GM12875 (cell line): ENCODE measurements at regions not wholly inside any gene's neighbourhood (a gene's known extent, or its start where the extent isn't known, plus 50 kb on each side); places are given as distances from the start of the nearest gene placed in this dataset.

Source experiments
- H3K4me3 ChIP-seq: one replicate; pipeline ENCODE4 v1.5.1; 2011; ENCODE audit warnings: low read depth, low read length, control low read depth
- CTCF ChIP-seq: IDR thresholded peaks from 2 replicates; pipeline ENCODE4 v1.5.1; 2011; ENCODE audit warnings: low read depth, mild to moderate bottlenecking, control low read depth, inconsistent platforms, low read length, moderate library complexity, borderline replicate concordance; ENCODE audit not compliant: insufficient read depth

GRCh38 chr1:163538667-163539066 is 216.9 kb downstream of the NUF2 start:
- TF ChIP-seq CTCF = no peak
- H3K4me3 ChIP-seq = no peak overlapping the region

- no peak for TF ChIP-seq CTCF
- no peak overlapping the region for H3K4me3 ChIP-seq
These were observed 219.0 kb downstream of the NUF2 start for GRCh38 chr1:163540727-163541126.

GRCh38 chr1:163544441-163544840 is 222.7 kb downstream of the NUF2 start:
- H3K4me3 ChIP-seq = no peak overlapping the region
- no peak for TF ChIP-seq CTCF

GRCh38 chr1:163558162-163558561 is 236.4 kb downstream of the NUF2 start:
- TF ChIP-seq CTCF = no peak
- no peak overlapping the region for H3K4me3 ChIP-seq

- H3K4me3 ChIP-seq = no peak overlapping the region
- no peak for TF ChIP-seq CTCF
These were observed 240.0 kb downstream of the NUF2 start for GRCh38 chr1:163561580-163562295.

- no peak for TF ChIP-seq CTCF
- no peak overlapping the region for H3K4me3 ChIP-seq
These were observed 240.6 kb downstream of the NUF2 start for GRCh38 chr1:163562355-163562754.

GRCh38 chr1:163565166-163565565 is 243.4 kb downstream of the NUF2 start:
- TF ChIP-seq CTCF = no peak

More at GRCh38 chr1:163565166-163565565, 243.4 kb downstream of the NUF2 start:
- no peak overlapping the region for H3K4me3 ChIP-seq
